ENCODE measurements at regions not wholly inside any gene's neighbourhood (a gene's known extent, or its start where the extent isn't known, plus 50 kb on each side); places are given as distances from the start of the nearest gene placed in this dataset.

DNA sequence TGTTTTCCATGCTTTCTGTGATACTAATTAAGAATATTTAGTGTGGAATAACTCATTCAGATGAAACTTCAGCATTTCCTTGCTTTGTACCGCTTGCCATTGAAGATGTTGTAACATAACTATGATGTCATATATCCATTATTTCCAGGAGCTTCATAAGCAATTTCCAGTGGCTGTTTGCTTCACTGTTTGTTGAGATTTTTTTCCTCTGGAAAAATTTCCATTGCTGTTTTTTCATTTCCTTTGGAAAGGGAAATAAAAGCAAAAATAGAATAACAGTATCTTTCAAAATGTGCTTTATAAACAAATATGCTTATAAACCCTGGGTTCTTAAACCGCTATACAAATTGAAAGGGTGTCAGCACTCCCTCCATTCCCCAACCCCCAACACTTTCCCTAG lies 319.6 kb upstream of the SEMA6D start:
- no peak for DNase-seq

DNA sequence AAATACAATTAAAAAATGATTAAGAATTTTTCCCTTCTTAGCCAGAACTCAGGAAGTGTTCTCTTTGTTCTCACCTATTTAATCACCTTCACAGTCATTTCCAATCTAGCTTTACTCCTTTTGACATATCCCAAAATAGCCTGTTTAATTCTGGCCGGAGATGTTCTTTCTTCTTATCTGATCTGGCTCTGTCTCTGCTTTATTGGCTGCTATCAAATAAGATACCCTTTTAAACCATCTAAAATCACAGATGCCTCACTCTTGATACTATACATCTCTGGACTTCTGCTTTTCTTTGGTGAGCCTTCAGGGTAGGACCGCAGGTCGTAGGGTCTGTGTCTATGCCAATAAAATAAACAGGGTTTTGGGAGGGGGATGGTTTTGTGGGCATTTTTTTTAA lies 319.2 kb upstream of the SEMA6D start:
- DNase-seq: no peak

DNA sequence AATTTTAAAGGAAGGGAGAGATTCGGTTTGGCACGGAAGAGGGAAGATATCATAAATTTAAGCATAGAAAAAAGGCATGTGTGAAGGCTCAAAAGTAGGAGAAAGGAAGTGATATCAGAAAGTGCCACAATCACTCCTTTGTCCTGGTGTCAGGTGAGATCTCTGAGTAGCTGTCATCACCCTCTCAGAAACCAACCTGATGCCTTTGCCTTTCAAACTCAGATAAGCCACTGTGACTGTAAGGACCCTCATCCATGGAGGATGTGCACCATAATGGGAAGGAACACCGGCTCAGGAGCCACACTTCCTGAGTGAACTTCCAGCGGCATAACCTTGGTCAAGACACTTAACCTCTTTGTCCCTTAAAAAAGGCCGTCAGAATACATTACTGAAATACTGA lies 318.7 kb upstream of the SEMA6D start:
- DNase-seq: no peak

- DNase-seq: no peak
Measured at GRCh38 chr15:47399100-47399499, 318.2 kb upstream of the SEMA6D start.

DNA sequence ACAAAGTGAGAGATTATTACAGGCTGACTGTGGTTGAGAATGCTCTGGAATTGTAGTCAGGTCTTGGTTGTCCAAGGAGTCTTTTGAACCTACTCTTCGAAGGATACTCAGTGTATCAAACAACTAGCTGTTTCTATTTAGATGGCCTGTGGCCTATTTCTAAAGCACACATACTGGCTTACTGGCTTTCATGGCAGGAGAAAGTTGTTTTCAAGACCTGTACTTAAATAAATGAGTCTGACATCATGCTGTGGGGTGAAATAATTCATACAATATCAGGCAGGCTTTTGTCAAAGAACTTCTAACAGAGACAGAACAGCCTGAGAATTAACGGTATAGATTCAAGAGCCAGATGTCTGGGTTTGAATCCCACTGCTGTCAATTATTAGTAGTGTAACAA lies 316.7 kb upstream of the SEMA6D start:
- DNase-seq: no peak

GRCh38 chr15:47401427-47401826 lies 315.9 kb upstream of the SEMA6D start:
- no peak for DNase-seq

DNA sequence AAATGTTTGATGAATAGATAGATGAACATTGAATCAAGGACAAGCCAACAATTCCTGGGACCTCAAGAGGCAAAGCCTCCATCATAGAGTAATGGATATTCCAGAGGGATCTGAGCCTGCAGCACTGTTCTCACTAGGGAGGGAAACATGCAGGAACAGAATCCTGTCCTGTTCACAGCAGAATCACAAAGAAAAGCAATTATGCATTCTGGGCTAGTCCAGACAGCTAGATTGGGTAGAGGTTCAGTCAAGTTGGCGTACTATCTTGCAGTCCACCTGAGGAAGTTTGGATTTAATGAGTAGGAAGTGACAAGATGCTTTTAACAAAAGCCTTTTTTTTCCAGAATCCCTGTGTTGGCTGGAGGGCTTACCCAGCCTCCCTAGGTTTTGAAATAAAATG lies 314.5 kb upstream of the SEMA6D start:
- DNase-seq: no peak

DNA sequence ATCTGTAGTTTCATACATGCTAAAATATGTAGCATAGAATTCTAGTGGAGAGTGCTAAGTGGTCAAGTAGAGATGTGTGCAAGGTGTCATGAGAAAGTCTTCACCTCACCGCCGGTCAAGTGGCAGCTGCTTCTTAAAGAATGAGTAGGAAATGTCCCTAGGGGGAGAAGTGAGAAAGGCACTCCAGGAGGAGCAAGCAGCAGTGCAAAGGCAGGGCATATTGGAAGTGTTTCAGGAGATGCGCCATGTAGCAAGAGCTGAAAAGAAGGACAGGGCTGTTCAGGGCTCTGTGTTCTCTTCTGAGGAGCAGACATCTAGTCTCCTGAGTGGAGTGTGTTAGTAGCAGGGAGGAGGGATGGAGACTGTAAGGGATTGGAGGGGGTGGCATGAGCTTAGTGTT lies 312.4 kb upstream of the SEMA6D start:
- DNase-seq: no peak

GRCh38 chr15:47405365-47406162 lies 311.7 kb upstream of the SEMA6D start:
- DNase-seq: no peak

DNA sequence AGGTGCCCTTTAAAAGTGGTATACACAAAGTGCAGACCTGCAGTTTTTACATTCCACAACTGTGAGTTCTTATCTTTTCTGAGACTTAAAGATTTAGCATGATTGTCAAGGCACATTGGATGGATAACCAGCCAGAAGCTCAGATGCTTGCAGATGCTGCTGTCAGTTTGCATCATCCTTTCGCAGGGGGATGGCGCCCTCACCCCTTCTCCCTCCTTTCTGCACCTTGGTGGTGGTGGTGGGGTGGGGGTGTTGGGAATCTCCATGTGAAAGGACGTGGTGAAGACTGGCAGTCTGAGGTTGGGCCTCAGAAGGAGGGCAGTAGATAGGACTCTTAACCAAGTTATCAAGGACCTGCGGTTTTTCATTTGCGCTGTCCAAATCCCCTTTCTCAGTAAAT lies 309.6 kb upstream of the SEMA6D start:
- no peak for DNase-seq

- no peak for DNase-seq
Measured at GRCh38 chr15:47409038-47409437, 308.3 kb upstream of the SEMA6D start.

DNA sequence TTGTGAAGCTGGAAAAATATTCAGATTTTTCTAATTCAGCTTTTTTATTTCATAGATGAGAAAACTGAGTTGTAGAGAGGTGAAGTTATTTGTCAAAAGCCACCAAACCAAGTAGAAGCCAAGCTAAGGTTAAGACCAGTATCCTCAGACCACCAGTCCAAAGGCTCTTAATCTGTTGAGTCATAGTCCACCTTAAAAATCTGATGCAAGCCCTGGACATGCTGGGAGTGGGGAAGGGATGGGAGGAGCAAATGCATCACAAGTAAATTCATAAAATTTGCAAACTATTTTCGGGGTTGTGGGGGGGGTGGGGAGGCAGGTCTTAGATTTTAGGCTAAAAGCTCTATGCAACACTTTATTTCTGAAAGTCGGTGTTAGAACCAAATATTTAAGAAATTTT lies 307.7 kb upstream of the SEMA6D start:
- DNase-seq: no peak

- no peak for DNase-seq
Measured at GRCh38 chr15:47410247-47410646, 307.1 kb upstream of the SEMA6D start.

- no peak for DNase-seq
Measured at GRCh38 chr15:47411733-47412132, 305.6 kb upstream of the SEMA6D start.

- no peak for DNase-seq
Measured at GRCh38 chr15:47412136-47412535, 305.2 kb upstream of the SEMA6D start.

DNA sequence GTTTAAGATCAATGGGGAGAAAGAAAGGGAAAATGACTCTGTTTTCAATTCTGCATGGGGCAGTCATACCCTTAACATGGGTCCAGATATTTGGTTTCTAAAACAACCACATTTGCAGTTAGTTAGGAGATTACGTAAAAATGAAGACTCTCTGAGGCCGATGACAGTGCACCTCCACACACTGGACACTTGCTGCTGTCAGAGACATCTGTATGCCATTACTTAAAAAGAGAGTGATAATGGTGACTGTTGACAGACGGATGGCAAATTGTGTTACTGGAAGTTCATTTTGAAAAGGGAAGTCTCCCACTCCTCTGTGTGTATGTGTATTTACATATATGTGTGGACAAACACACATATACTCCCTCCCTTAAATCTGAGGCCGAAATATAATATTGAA lies 304.5 kb upstream of the SEMA6D start:
- no peak for DNase-seq

- no peak for DNase-seq
Measured at GRCh38 chr15:47414207-47414606, 303.1 kb upstream of the SEMA6D start.

DNA sequence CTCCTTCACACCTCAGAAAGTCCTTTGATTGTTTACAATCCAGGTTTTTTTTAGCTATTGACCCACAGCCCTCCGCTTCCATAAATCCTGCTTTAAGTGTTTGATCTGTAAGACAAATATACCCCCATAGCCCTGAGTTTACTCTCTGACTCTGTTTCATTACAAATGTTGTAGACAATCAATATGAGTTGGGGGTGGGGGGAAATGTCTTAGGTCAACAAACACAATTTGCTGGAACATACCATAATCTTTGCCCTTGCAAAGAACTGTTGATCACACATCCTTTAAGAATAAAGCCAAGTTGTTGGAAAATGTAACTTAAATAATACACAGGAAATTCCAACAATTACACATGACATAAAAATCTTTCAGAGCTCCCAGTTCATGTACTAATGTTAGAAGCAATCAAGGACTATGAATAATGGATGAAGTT lies 301.8 kb upstream of the SEMA6D start:
- no peak for DNase-seq

DNA sequence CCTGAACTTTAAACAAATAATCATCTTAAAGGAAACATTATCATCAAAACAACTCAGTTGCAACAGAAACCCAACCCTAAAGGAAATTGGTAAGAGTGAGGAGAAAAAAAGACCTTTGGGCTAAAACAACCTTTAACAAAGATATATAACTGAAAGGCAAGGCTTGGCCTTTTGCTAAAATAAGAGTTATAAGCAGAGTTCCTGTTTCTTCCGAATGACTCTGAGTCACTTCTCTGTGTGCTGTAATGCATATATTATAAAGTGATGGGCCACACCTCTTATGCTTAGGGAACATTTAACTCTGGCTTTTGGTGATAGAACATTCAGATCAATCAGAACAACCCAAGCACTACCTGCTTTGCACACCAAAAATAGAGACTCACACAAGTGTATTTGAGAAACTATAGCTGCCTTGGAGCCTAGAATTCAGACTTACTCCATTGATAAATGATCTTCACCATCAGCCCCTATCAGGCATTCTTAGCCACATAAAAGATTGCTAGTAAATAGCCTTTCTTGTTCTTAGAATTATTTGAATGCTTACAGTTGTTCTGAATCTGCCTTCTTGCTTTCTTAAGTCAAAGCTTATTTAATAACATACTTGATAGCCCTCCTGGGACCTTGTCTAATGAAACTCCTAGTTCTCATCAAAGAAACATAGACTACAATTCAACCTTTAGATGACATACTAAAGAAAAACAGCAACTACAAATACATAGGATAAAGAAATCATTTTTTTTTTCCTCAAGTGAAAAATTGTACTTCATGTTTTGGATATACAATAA lies 294.2 kb upstream of the SEMA6D start:
- no peak for DNase-seq

DNA sequence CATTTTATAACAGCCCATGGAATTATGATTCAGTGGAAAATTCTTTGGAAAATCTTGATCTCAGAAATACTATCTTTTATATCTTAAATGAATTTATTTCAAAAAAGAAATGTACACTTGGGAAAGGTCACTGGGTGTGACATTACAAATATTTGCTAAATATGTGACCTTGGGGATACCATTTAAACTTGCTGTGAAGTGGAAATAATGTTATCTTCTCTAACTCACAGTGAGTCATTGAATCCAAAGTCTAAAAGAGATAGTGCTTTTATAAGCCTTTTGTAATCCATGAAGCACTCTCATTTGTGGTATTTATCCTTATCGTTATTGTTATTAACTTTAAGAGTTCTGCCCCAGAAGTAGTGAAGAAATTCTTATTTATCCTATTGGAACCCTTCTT lies 289.8 kb upstream of the SEMA6D start:
- DNase-seq: no peak

GRCh38 chr15:47429376-47429775 lies 287.9 kb upstream of the SEMA6D start:
- DNase-seq: no peak

DNA sequence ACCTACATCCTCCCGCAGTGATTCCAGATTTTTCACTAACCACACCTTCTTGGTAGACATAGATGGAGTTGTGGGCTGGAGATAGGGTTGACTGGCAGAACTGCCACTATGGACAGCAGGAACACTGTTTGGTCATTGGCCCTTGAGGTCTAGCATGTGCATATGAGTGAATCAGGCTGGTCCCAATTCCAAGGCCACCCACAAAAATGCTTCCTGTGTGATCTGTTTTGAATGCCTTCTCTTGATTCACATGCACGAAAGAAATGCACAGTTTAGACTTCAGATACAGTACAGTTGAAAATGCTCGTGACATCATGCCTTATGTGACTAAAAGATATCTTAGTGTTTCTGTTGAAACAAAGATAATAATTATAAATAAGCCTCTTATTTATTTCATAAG lies 285.8 kb upstream of the SEMA6D start:
- DNase-seq: no peak

DNA sequence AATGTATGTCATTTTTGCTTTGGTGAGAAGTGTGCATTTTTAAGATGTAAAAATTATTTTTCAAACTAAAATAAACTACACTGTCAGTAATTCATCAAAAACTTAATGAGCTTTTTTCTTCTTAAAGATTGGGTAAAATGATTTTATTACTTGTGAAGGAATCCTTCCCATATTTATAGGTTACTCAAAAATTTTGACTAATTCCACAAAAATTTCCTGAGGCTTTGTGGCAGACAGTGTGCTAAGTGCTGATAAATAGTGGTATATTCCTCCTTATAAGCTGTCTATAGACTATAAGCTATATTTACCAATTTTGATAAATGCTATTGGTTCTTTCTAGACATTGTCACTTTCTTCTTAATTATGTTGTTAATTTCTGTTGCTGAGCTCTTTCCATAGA lies 284.5 kb upstream of the SEMA6D start:
- DNase-seq: no peak

DNA sequence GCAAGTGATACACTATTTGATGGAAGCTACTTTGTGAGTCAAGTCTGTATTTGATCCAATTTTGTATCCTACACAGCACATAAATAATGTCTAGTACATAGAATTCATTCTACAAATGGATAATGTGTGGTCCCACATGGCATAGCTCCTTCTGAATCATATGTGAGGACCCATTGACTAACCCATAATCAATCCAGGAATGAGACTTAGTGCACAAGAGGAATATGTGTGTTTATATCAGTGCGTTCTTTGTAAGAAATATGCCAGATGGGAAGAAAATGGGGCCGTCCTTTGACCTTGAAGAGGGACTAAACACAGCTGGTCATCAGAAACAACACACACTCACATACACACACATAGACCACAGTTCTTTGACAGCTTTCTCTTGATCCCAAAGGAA lies 282.7 kb upstream of the SEMA6D start:
- DNase-seq: no peak

GRCh38 chr15:47437491-47437890 lies 279.8 kb upstream of the SEMA6D start:
- no peak for DNase-seq

All from GDM1 (cell line).